Thyroid gland (tissue), 4 donors: ENCODE measurements at regions not wholly inside any gene's neighbourhood (a gene's known extent, or its start where the extent isn't known, plus 50 kb on each side); places are given as distances from the start of the nearest gene placed in this dataset.

Experiments
- POLR2A ChIP-seq, 2 donors: fragments of 450-650 bp; IDR thresholded peaks; one replicate each; pipeline ENCODE4 v1.6.1; 2017; ENCODE audit warnings: antibody characterized with exemption in 2 of 2, mild to moderate bottlenecking in 2 of 2, moderate library complexity in 1 of 2
- TF ChIP-seq, protein P1 (sequence below), 6 experiments: fragments of 200-600 bp in 3 of 6; fragments of 450-650 bp in 3 of 6; sonication (generic) in 3 of 6; IDR thresholded peaks; one replicate each; pipeline ENCODE4 v1.5.1; 2016 to 2019; ENCODE audit warnings: antibody characterized with exemption in 6 of 6, mild to moderate bottlenecking in 2 of 6, inconsistent platforms in 1 of 6, moderate library complexity in 1 of 6

DNA sequence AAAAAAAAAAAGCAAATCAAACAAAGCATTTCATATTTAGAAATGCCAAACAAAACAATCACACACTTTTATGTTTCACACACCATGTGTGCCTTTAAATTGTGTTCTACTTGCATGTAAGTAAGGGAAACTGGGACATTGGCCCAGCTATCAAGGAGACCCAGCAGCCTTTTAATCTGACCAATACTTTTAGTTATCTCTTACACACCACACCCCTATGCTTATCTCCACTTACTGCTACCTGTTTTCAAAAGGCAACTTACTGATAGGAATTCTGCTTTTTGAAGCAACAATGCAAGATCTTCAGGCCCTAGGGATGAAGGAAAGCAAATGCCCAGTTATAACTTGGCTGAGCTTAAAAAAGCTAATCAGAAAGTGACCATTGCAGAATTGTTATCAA, 1244.8 kb upstream of the SORCS1 start:
- TF ChIP-seq, protein P1, sequence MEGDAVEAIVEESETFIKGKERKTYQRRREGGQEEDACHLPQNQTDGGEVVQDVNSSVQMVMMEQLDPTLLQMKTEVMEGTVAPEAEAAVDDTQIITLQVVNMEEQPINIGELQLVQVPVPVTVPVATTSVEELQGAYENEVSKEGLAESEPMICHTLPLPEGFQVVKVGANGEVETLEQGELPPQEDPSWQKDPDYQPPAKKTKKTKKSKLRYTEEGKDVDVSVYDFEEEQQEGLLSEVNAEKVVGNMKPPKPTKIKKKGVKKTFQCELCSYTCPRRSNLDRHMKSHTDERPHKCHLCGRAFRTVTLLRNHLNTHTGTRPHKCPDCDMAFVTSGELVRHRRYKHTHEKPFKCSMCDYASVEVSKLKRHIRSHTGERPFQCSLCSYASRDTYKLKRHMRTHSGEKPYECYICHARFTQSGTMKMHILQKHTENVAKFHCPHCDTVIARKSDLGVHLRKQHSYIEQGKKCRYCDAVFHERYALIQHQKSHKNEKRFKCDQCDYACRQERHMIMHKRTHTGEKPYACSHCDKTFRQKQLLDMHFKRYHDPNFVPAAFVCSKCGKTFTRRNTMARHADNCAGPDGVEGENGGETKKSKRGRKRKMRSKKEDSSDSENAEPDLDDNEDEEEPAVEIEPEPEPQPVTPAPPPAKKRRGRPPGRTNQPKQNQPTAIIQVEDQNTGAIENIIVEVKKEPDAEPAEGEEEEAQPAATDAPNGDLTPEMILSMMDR (IDR thresholded peaks at IDR 0.05) = no peak
- TF ChIP-seq POLR2A (IDR thresholded peaks at IDR 0.05) = no peak
